Transverse colon (tissue), 4 donors: ENCODE measurements at regions not wholly inside any gene's neighbourhood (a gene's known extent, or its start where the extent isn't known, plus 50 kb on each side); places are given as distances from the start of the nearest gene placed in this dataset.

Experiments
- DNase-seq: peaks from one replicate; pipeline ENCODE4 v3.0.0-alpha.2; 2019
- H3K27ac ChIP-seq, 4 donors: fragments of 200-600 bp; sonication (generic); 2 replicates each; pipeline ENCODE4 v1.5.1; 2016 to 2018; ENCODE audit warnings: inconsistent platforms in 4 of 4
- H3K27me3 ChIP-seq: fragments of 200-600 bp; sonication (generic); 2 replicates; pipeline ENCODE4 v1.5.1; 2017; ENCODE audit warnings: inconsistent platforms
- H3K36me3 ChIP-seq, 4 donors: fragments of 200-600 bp; sonication (generic); 2 replicates each; pipeline ENCODE4 v1.5.1; 2017 to 2019; ENCODE audit warnings: inconsistent platforms in 4 of 4
- H3K4me1 ChIP-seq, 4 donors: fragments of 200-600 bp; sonication (generic); 2 replicates each; pipeline ENCODE4 v1.5.1; 2017 to 2020; ENCODE audit warnings: inconsistent platforms in 4 of 4
- H3K4me3 ChIP-seq, 4 donors: fragments of 200-600 bp; sonication (generic); 1 replicate in 1 of 4; 2 replicates in 3 of 4; pipeline versions ENCODE4 v1.5.1 to v1.6.1; 2017 to 2019; ENCODE audit warnings: inconsistent platforms in 4 of 4
- H3K9me3 ChIP-seq, 2 donors: fragments of 200-600 bp; sonication (generic); 2 replicates each; pipeline ENCODE4 v1.5.1; 2017 to 2019; ENCODE audit warnings: inconsistent platforms in 2 of 2
- CTCF ChIP-seq, 5 experiments: fragments of 200-600 bp in 3 of 5; fragments of 450-650 bp in 2 of 5; sonication (generic) in 3 of 5; IDR thresholded peaks; 1 replicate in 2 of 5; 2 replicates in 3 of 5; pipeline ENCODE4 v1.5.1; 2016 to 2017; ENCODE audit warnings: antibody characterized with exemption in 5 of 5, inconsistent platforms in 3 of 5, mild to moderate bottlenecking in 2 of 5, moderate library complexity in 1 of 5
- EP300 ChIP-seq: sonication (generic); formaldehyde crosslinking; IDR thresholded peaks from one replicate; pipeline ENCODE4 v1.6.1; 2017; ENCODE audit warnings: antibody characterized with exemption, low read depth
- POLR2A ChIP-seq: fragments of 450-650 bp; IDR thresholded peaks from one replicate; pipeline ENCODE4 v1.6.1; 2016; ENCODE audit warnings: antibody characterized with exemption, mild to moderate bottlenecking, moderate library complexity
- POLR2AphosphoS5 ChIP-seq, 3 donors: sonication (generic); formaldehyde crosslinking; IDR thresholded peaks; one replicate each; pipeline ENCODE4 v1.6.1; 2016; ENCODE audit warnings: antibody characterized with exemption in 3 of 3
- WGBS, 2 donors: methylation state at CpG; one replicate each; pipeline ENCODE4 v1.1.5; 2018; ENCODE audit warnings: low coverage in 1 of 2; 5-methylcytosine and 5-hydroxymethylcytosine counted together
- in situ Hi-C, 4 donors: fragments of 200-750 bp; cut with MboI; loops; one replicate each; pipeline versions ENCODE4 v1.15.0 to v1.15.1; 2017; ENCODE audit warnings: low sequenced_read_pairs in 3 of 4, low pct_ligation_motif_present in 1 of 4, low pct_unique_long_range_greater_than_20kb in 1 of 4
- intact Hi-C: fragments of 100-400 bp; cut with DNase I; formaldehyde crosslinking; loops from one replicate; pipeline ENCODE4 v1.15.1; 2023; ENCODE audit warnings: low total_unique reads

GRCh38 chr3:191119415-191120295 is 79.4 kb upstream of the OSTN start:
- DNase-seq, result no peak
- Histone ChIP-seq H3K9me3 (no peaks in the 10 kb centered on the region), H3K27ac (no peak overlapping the region), H3K27me3 (no peaks in the 10 kb centered on the region), H3K4me3 (no peak overlapping the region), H3K4me1 (no peaks in the 10 kb centered on the region), H3K36me3 (no peaks in the 10 kb centered on the region)
- intact Hi-C loops (no loop called here), in situ Hi-C loops (no loop called here)
- TF ChIP-seq CTCF (IDR thresholded peaks at IDR 0.05), result no peak
- no peak for TF ChIP-seq POLR2AphosphoS5 (IDR thresholded peaks at IDR 0.05)
- no peak for TF ChIP-seq POLR2A
- TF ChIP-seq EP300, result no peak
- 82 to 90% methylated on average over 3 of the region's 3 CpGs for WGBS, 2 donors

- H3K4me3 ChIP-seq, result no peak overlapping the region
- H3K27me3 ChIP-seq, result no peaks in the 10 kb centered on the region
- intact Hi-C loops, result no loop called here
- H3K4me1 ChIP-seq, result no peaks in the 10 kb centered on the region
- TF ChIP-seq POLR2AphosphoS5 (IDR thresholded peaks at IDR 0.05) (no peak), POLR2A (no peak), EP300 (no peak), CTCF (IDR thresholded peaks at IDR 0.05) (no peak)
- in situ Hi-C loops, result no loop called here
- no peaks in the 10 kb centered on the region for H3K9me3 ChIP-seq
- no peaks in the 10 kb centered on the region for H3K36me3 ChIP-seq
- no peak overlapping the region for H3K27ac ChIP-seq
- WGBS, 2 donors, result 96% methylated on average over 3 of the region's 3 CpGs; no CpG with 5 or more reads in 1 of the 2 donors
- no peak for DNase-seq
Observed at GRCh38 chr3:191111722-191112121, 87.3 kb upstream of the OSTN start.

GRCh38 chr3:191105418-191105817 is 93.6 kb upstream of the OSTN start:
- Histone ChIP-seq H3K4me1 (no peaks in the 10 kb centered on the region), H3K27ac (no peak overlapping the region), H3K27me3 (no peaks in the 10 kb centered on the region), H3K9me3 (no peaks in the 10 kb centered on the region), H3K4me3 (no peak overlapping the region), H3K36me3 (no peaks in the 10 kb centered on the region)
- no peak for TF ChIP-seq POLR2AphosphoS5 (IDR thresholded peaks at IDR 0.05)
- TF ChIP-seq POLR2A, result no peak
- no peak for TF ChIP-seq EP300
- no peak for TF ChIP-seq CTCF (IDR thresholded peaks at IDR 0.05)
- in situ Hi-C loops, result no loop called here
- intact Hi-C loops, result no loop called here
- DNase-seq, result no peak
- WGBS, 2 donors, result 46 to 70% methylated on average over 2 to 3 of the region's 3 CpGs

- intact Hi-C loops, result no loop called here
- in situ Hi-C loops, result no loop called here
- TF ChIP-seq EP300 (no peak), POLR2A (no peak), POLR2AphosphoS5 (IDR thresholded peaks at IDR 0.05) (no peak), CTCF (IDR thresholded peaks at IDR 0.05) (no peak)
- H3K4me3 ChIP-seq, result no peak overlapping the region
- H3K27ac ChIP-seq, result no peak overlapping the region
- H3K36me3 ChIP-seq, result no peaks in the 10 kb centered on the region
- H3K4me1 ChIP-seq, result no peaks in the 10 kb centered on the region
- 73 to 81% methylated on average over 4 of the region's 4 CpGs for WGBS, 2 donors
- H3K9me3 ChIP-seq, result no peaks in the 10 kb centered on the region
- H3K27me3 ChIP-seq, result no peaks in the 10 kb centered on the region
- DNase-seq, result no peak
Observed at GRCh38 chr3:191100516-191100915, 98.5 kb upstream of the OSTN start.
